ENCODE measurements at regions not wholly inside any gene's neighbourhood (a gene's known extent, or its start where the extent isn't known, plus 50 kb on each side); places are given as distances from the start of the nearest gene placed in this dataset.

DNA sequence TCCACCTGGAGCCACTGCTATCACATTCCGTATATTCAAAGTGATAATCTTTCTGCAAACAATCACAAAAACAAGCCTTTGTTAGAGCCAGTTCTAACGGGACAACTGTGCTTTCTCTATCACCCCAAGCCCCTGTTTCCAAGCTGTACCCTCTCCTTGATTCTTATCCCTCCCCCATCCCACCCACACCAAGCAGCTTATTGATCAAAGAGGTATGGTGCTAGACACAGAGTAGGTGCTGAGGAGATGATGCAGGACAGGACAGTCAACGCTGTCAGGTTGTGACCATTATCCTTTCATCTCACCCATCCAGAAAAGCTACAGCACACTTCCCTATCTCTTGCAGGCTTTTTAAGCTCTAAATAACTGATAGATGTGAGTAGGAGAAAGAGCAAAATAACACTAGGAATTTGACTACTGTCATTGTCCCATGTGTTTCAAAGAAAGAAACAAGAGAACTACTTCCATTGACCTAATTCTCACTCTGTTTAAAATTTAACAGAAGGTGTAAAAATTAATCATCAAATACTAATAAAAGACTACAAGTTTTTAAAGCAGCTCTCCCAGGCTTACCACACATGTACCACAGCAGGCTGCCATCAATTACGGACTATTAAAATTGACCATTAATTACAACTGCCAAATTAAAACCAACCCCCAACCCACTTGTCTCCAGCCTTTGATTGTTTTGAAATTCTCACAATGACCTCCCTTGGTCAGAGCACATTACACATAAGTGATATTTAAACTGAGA is 94.3 kb downstream of the ELAPOR2 start:
- TF ChIP-seq EZH2 (IDR thresholded peaks at IDR 0.05; ENCODE audit: borderline replicate concordance, low read depth, low read length, poor library complexity, severe bottlenecking) (no peak), CTCF (conservative IDR thresholded peaks at IDR 0.05; ENCODE audit: low read depth, low read length) (no peak)

Measured in A673 (cell line).